ENCODE measurements at regions not wholly inside any gene's neighbourhood (a gene's known extent, or its start where the extent isn't known, plus 50 kb on each side); places are given as distances from the start of the nearest gene placed in this dataset. TPM values are rescaled to one million over a fixed set of nuclear protein-coding genes. Genes with fewer than 3 reads are reported as not detected.

Small RNA genes lying in the stretch of these regions (small RNA-seq; reads per million reads assigned to genes)
- gene RNU6-38P (ENCODE audit: insufficient read depth) (not detected), gene RNY1P5 (ENCODE audit: insufficient read depth) (not detected)
